Caki2 (cell line): ENCODE measurements at regions not wholly inside any gene's neighbourhood (a gene's known extent, or its start where the extent isn't known, plus 50 kb on each side); places are given as distances from the start of the nearest gene placed in this dataset.

Experiments used
- DNase-seq: peaks from one replicate; pipeline ENCODE4 v3.0.0-alpha.2; 2015; ENCODE audit warnings: low read depth
- in situ Hi-C: cut with HindIII; loops from 2 replicates; pipeline ENCODE4 v1.10.0; 2016; ENCODE audit warnings: low sequenced_read_pairs, low pct_unique_long_range_greater_than_20kb, mixed read lengths

GRCh38 chr1:226816576-226816975, 53.8 kb upstream of the PSEN2 start:
- DNase-seq: peak; percentile 19
- in situ Hi-C loops: no loop called here

GRCh38 chr1:226814751-226815537, 55.5 kb upstream of the PSEN2 start:
- DNase-seq: peak; percentile 89
- in situ Hi-C loops: no loop called here

GRCh38 chr1:226813671-226814591, 56.5 kb upstream of the PSEN2 start:
- in situ Hi-C loops: no loop called here
- DNase-seq: no peak

- in situ Hi-C loops: no loop called here
- DNase-seq: no peak
Measured at GRCh38 chr1:226810681-226811080, 59.7 kb upstream of the PSEN2 start.

GRCh38 chr1:226809785-226810571, 60.4 kb upstream of the PSEN2 start:
- in situ Hi-C loops: no loop called here
- DNase-seq: no peak

- no peak for DNase-seq
- in situ Hi-C loops: no loop called here
Measured at GRCh38 chr1:226808501-226808900, 61.9 kb upstream of the PSEN2 start.

GRCh38 chr1:226806988-226807387, 63.4 kb upstream of the PSEN2 start:
- DNase-seq: no peak
- in situ Hi-C loops: no loop called here

GRCh38 chr1:226804907-226805759, 65.3 kb upstream of the PSEN2 start:
- in situ Hi-C loops: no loop called here
- DNase-seq: no peak

GRCh38 chr1:226800763-226801380, 61.8 kb upstream of the ITPKB start:
- no peak for DNase-seq
- in situ Hi-C loops: no loop called here

GRCh38 chr1:226799634-226800281, 60.7 kb upstream of the ITPKB start:
- in situ Hi-C loops: no loop called here
- no peak for DNase-seq

- no peak for DNase-seq
- in situ Hi-C loops: no loop called here
Measured at GRCh38 chr1:226798427-226799411, 59.6 kb upstream of the ITPKB start.

- in situ Hi-C loops: no loop called here
- no peak for DNase-seq
Measured at GRCh38 chr1:226797151-226797550, 58.1 kb upstream of the ITPKB start.

- in situ Hi-C loops: no loop called here
- no peak for DNase-seq
Measured at GRCh38 chr1:226793620-226794276, 54.7 kb upstream of the ITPKB start.

- DNase-seq: no peak
- in situ Hi-C loops: no loop called here
Measured at GRCh38 chr1:226792368-226792767, 53.3 kb upstream of the ITPKB start.

GRCh38 chr1:226790545-226791181, 51.6 kb upstream of the ITPKB start:
- in situ Hi-C loops: no loop called here
- no peak for DNase-seq
